A549 (cell line): ENCODE measurements at regions not wholly inside any gene's neighbourhood (a gene's known extent, or its start where the extent isn't known, plus 50 kb on each side); places are given as distances from the start of the nearest gene placed in this dataset.

Source experiments
- ATAC-seq, 2 experiments: fragments of 200-7000 bp in 1 of 2; fragments of >200 bp in 1 of 2; cut with Nextera tagmentation in 1 of 2; cut with Tn5 transposase in 1 of 2; 3 replicates each; pipeline versions ENCODE4 v1.8.0 to v1.9.1; 2018 to 2020; ENCODE audit warnings: mild to moderate bottlenecking in 1 of 2, moderate library complexity in 1 of 2
- CTCF ChIA-PET: fragments of 300-600 bp; sonication (Branson Sonifier 250); formaldehyde crosslinking; extraction: SDS; loops from one replicate; lab custom pipeline; 2021; ENCODE audit warnings: antibody characterized with exemption, inconsistent platforms; lab: Yijun Ruan, JAX
- POLR2A ChIA-PET: fragments of 350-600 bp; formaldehyde crosslinking; extraction: SDS; loops from one replicate; lab custom pipeline; 2021; ENCODE audit warnings: antibody characterized with exemption, inconsistent platforms; lab: Yijun Ruan, JAX
- DNase-seq, 2 experiments: peaks; one replicate each; pipeline versions ENCODE4 v3.0.0 to v3.0.0-alpha.2; 2011 to 2016; ENCODE audit warnings: low read depth in 1 of 2, low spot score in 1 of 2
- FAIRE-seq: peaks from 2 replicates; lab custom pipeline; 2011; peaks lifted over from hg19 to GRCh38; lab: Jason Lieb, UNC
- H3K27ac ChIP-seq, 2 experiments: fragments of >200 bp; sonication (Bioruptor Twin); formaldehyde crosslinking; 3 replicates each; pipeline ENCODE4 v1.5.1; 2016 to 2017
- H3K4me1 ChIP-seq: fragments of >200 bp; sonication (Bioruptor Twin); formaldehyde crosslinking; 3 replicates; pipeline ENCODE4 v1.6.1; 2016
- H3K4me2 ChIP-seq: fragments of >200 bp; sonication (Bioruptor Twin); formaldehyde crosslinking; 3 replicates; pipeline ENCODE4 v1.6.1; 2016
- H3K4me3 ChIP-seq: fragments of >200 bp; sonication (Bioruptor Twin); formaldehyde crosslinking; 3 replicates; pipeline ENCODE4 v1.5.1; 2016
- H3K9me3 ChIP-seq: fragments of >200 bp; sonication (Bioruptor Twin); formaldehyde crosslinking; 3 replicates; pipeline ENCODE4 v1.6.1; 2016
- ATOH8 ChIP-seq: fragments of 250-450 bp; sonication (Bioruptor Pico); IDR thresholded peaks from 2 replicates; pipeline ENCODE4 v1.5.0; 2020; ENCODE audit warnings: low read depth, mild to moderate bottlenecking, moderate library complexity
- BCL3 ChIP-seq: fragments of >200 bp; sonication (Bioruptor Twin); formaldehyde crosslinking; IDR thresholded peaks from 3 replicates; pipeline ENCODE4 v1.6.1; 2016
- ESRRA ChIP-seq: fragments of 150-350 bp; IDR thresholded peaks from 2 replicates; pipeline ENCODE4 v1.6.1; 2014; ENCODE audit warnings: mild to moderate bottlenecking, low read length, borderline replicate concordance
- FOSB ChIP-seq: fragments of 250-450 bp; sonication (Bioruptor Pico); IDR thresholded peaks from 2 replicates; pipeline ENCODE4 v1.5.0; 2020; ENCODE audit warnings: mild to moderate bottlenecking, moderate library complexity
- GATA3 ChIP-seq: IDR thresholded peaks from 2 replicates; pipeline ENCODE4 v1.6.1; 2012; ENCODE audit warnings: borderline replicate concordance
- HEYL ChIP-seq: fragments of 250-450 bp; sonication (Bioruptor Pico); IDR thresholded peaks from 2 replicates; pipeline ENCODE4 v1.8.0; 2021; ENCODE audit warnings: mild to moderate bottlenecking, moderate library complexity
- HOXB13 ChIP-seq: fragments of 250-450 bp; sonication (Bioruptor Pico); IDR thresholded peaks from 2 replicates; pipeline ENCODE4 v1.5.0; 2020; ENCODE audit warnings: low read depth, mild to moderate bottlenecking, moderate library complexity
- JUN ChIP-seq, 2 experiments: fragments of >200 bp; sonication (Bioruptor Twin); formaldehyde crosslinking; IDR thresholded peaks; 2 replicates in 1 of 2; 3 replicates in 1 of 2; pipeline ENCODE4 v1.6.1; 2016 to 2017
- JUNB ChIP-seq: fragments of >200 bp; sonication (Bioruptor Twin); formaldehyde crosslinking; IDR thresholded peaks from 2 replicates; pipeline ENCODE4 v1.6.1; 2016
- KDM1A ChIP-seq: fragments of 200-600 bp; sonication (generic); IDR thresholded peaks from 2 replicates; pipeline ENCODE4 v1.6.1; 2016; ENCODE audit warnings: low read depth, mild to moderate bottlenecking
- MAFK ChIP-seq: fragments of 450-650 bp; IDR thresholded peaks from 2 replicates; pipeline ENCODE4 v1.6.1; 2014; ENCODE audit not compliant: partially characterized antibody
- MAZ ChIP-seq: fragments of 150-350 bp; IDR thresholded peaks from 2 replicates; pipeline ENCODE4 v1.6.1; 2014; ENCODE audit warnings: antibody characterized with exemption, low read depth, low read length, borderline replicate concordance
- NFE2L2 ChIP-seq: fragments of 150-350 bp; conservative IDR thresholded peaks from 2 replicates; pipeline ENCODE4 v1.6.1; 2014; ENCODE audit warnings: low read length
- PHF8 ChIP-seq: fragments of 200-600 bp; sonication (generic); IDR thresholded peaks from 2 replicates; pipeline ENCODE4 v1.6.1; 2016; ENCODE audit warnings: low read depth, mild to moderate bottlenecking, antibody characterized with exemption, moderate library complexity, borderline replicate concordance
- RARB ChIP-seq: fragments of 250-450 bp; sonication (Bioruptor Pico); IDR thresholded peaks from 2 replicates; pipeline ENCODE4 v1.8.0; 2021; ENCODE audit warnings: mild to moderate bottlenecking, moderate library complexity
- RCOR1 ChIP-seq: fragments of 150-350 bp; IDR thresholded peaks from 2 replicates; pipeline ENCODE4 v1.6.1; 2014; ENCODE audit warnings: antibody characterized with exemption, low read length, low read depth
- RFX5 ChIP-seq: fragments of 450-650 bp; IDR thresholded peaks from 2 replicates; pipeline ENCODE4 v1.7.1; 2014; ENCODE audit warnings: antibody characterized with exemption, mild to moderate bottlenecking, moderate library complexity
- RNF2 ChIP-seq: fragments of 200-600 bp; sonication (generic); IDR thresholded peaks from 2 replicates; pipeline ENCODE4 v1.6.1; 2016; ENCODE audit warnings: low read depth, mild to moderate bottlenecking, antibody characterized with exemption, moderate library complexity, borderline replicate concordance
- SMC3 ChIP-seq: fragments of >200 bp; sonication (Bioruptor Twin); formaldehyde crosslinking; IDR thresholded peaks from 3 replicates; pipeline ENCODE4 v1.6.1; 2018; ENCODE audit warnings: inconsistent platforms
- TFCP2L1 ChIP-seq: fragments of 250-450 bp; sonication (Bioruptor Pico); IDR thresholded peaks from 2 replicates; pipeline ENCODE4 v1.5.0; 2021; ENCODE audit warnings: mild to moderate bottlenecking
- TP53 ChIP-seq: fragments of 250-450 bp; sonication (Bioruptor Pico); IDR thresholded peaks from 2 replicates; pipeline ENCODE4 v1.5.0; 2021; ENCODE audit warnings: mild to moderate bottlenecking, moderate library complexity
- ZNF302 ChIP-seq: fragments of 250-450 bp; sonication (Bioruptor Pico); IDR thresholded peaks from 2 replicates; pipeline ENCODE4 v1.9.0; 2021; ENCODE audit warnings: inconsistent platforms, mild to moderate bottlenecking, moderate library complexity
- ZSCAN20 ChIP-seq: fragments of 250-450 bp; sonication (Bioruptor Pico); IDR thresholded peaks from 2 replicates; pipeline ENCODE4 v1.8.0; 2022; ENCODE audit warnings: mild to moderate bottlenecking, moderate library complexity
- WGBS: methylation state at CpG from one replicate; pipeline ENCODE4 v1.1.6; 2017; ENCODE audit errors: missing lambda C conversion rate; 5-methylcytosine and 5-hydroxymethylcytosine counted together
- TF ChIP-seq, protein P1 (sequence below): IDR thresholded peaks from 2 replicates; pipeline ENCODE4 v1.6.1; 2012; ENCODE audit warnings: low read depth, borderline replicate concordance
- TF ChIP-seq, protein P2 (sequence below): IDR thresholded peaks from 2 replicates; pipeline ENCODE4 v1.6.1; 2012

DNA sequence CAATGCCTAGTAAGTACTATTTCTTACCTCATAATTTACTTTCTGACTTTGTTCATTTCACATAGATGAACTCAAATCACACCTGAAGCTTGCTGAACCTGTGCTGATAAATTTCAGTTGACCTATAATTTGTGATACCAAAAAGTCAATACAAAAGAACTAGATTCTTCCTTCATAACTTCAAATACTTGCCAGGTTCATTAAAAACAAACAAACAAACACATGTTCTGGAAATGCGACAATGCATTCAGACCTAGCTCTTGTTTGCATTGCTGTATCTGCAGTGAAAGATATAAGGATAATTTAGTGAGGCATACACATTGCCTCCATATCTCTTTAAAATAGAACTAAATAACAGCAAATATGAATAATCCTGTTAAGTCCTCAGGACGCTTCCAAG is 221.3 kb downstream of the GXYLT1 start:
- no peak for FAIRE-seq
- H3K4me3 ChIP-seq, result no peak overlapping the region
- ATAC-seq, result no peak
- TF ChIP-seq JUN (IDR thresholded peaks at IDR 0.05) (no peak), KDM1A (no peak), NFE2L2 (no peak), ATOH8 (CRISPR knock-in tag) (no peak), ZNF302 (CRISPR knock-in tag) (no peak)
- no peak for DNase-seq
- H3K4me2 ChIP-seq, result no peak overlapping the region
- H3K4me1 ChIP-seq, result no peaks in the 10 kb centered on the region
- CTCF ChIA-PET, result no interaction called here
- H3K9me3 ChIP-seq, result no peaks in the 10 kb centered on the region
- 57% methylated on average over 2 of the region's 2 CpGs for WGBS
- no peak overlapping the region for H3K27ac ChIP-seq
- POLR2A ChIA-PET, result no interaction called here

DNA sequence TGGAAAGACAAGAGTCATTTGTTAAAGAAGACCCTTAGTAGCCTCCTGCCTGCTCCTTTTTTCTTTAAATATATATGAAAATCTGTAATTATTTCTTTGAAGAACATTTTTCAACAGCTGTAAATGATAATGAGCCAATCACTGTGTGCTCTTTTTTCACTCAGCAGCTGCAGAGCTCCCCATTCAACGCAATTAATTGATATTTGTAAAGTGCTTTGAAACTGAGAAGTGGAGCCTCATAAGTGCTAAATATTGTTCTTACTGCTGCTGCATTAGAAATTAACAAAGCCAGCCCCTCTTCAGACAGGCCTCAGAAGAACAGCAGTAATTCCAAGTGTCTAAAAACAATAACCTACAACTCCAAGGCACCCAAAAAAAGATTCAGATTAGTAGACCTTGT is 224.3 kb downstream of the GXYLT1 start:
- H3K4me1 ChIP-seq, result no peaks in the 10 kb centered on the region
- H3K4me3 ChIP-seq, result no peak overlapping the region
- no peak for DNase-seq
- no peaks in the 10 kb centered on the region for H3K9me3 ChIP-seq
- ChIA-PET POLR2A (no interaction called here), CTCF (no interaction called here)
- TF ChIP-seq FOSB (CRISPR knock-in tag) (no peak), MAFK (no peak), ZSCAN20 (CRISPR knock-in tag) (no peak), GATA3 (no peak), RARB (CRISPR knock-in tag) (no peak)
- ATAC-seq, result no peak
- 75% methylated on average over 1 of the region's 1 CpG for WGBS
- no peak for FAIRE-seq
- no peak overlapping the region for H3K27ac ChIP-seq
- H3K4me2 ChIP-seq, result no peak overlapping the region

DNA sequence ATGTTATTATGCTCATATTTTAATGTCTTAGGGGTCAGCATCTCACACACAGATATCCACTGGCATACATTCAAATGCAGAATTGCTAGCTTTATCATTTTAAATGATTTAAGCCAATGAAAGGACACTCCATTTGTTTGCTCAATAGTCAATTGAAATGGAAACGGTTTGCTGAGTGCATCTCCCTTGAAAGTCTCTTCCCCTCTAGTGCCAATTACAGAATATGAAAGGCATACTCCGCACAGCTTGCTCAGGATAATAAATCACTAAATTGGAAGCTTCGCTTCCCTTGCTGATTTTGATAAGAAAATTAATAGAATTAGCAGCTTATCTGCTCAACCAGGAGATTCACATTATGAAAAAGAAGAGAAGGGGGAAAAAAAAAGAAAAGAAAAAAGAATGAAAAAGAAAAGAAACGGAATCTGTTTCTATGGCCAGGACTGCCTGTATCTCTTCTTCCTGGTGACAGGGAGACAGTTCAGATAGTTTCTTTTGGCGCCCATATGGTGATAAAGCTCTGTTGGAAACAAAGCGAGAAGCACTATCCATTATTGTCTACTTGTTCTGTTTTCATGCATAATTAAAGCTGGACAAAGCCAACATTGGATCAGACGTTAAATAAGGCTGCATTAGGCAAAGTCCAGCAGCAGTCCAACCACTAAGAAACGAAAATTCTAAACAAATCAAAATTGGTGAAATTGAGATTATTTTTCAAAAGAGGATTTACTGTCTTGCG is 225.0 kb downstream of the GXYLT1 start:
- ChIA-PET CTCF (no interaction called here), POLR2A (no interaction called here)
- Histone ChIP-seq H3K27ac (no peak overlapping the region), H3K4me3 (no peak overlapping the region), H3K9me3 (no peaks in the 10 kb centered on the region), H3K4me2 (no peak overlapping the region), H3K4me1 (no peaks in the 10 kb centered on the region)
- TF ChIP-seq TP53 (CRISPR knock-in tag), result no peak
- TF ChIP-seq MAZ, result no peak
- no peak for TF ChIP-seq TFCP2L1 (CRISPR knock-in tag)
- TF ChIP-seq RFX5, result no peak
- TF ChIP-seq ZSCAN20 (CRISPR knock-in tag), result no peak
- ATAC-seq, result no peak
- DNase-seq, result no peak
- WGBS, result 53% methylated on average over 9 of the region's 9 CpGs
- FAIRE-seq, result no peak

DNA sequence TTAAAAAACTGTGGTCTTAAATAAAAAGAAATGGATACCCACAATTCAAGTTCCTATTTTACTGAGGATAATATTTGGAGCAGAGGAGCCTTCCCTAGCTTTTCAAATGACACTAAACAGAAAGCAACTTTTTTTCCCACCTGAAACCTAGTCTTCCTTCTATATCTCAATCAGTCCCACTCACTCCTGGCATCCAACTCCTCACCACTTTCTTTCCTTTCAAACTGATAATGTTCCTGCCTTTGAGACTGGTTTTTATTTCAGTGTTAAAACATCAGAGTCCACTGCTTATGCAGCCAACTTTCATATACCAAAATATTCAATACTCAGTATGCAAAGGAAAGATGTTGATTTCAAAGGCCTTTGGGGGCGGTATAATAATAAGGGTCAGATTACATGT is 225.6 kb downstream of the GXYLT1 start:
- ATAC-seq, result no peak

More for the DNA sequence above, 225.6 kb downstream of the GXYLT1 start:
- POLR2A ChIA-PET, result no interaction called here
- Histone ChIP-seq H3K4me1 (no peaks in the 10 kb centered on the region), H3K27ac (no peak overlapping the region), H3K4me2 (no peak overlapping the region), H3K4me3 (no peak overlapping the region), H3K9me3 (no peaks in the 10 kb centered on the region)
- DNase-seq, result no peak
- 74% methylated on average over 1 of the region's 1 CpG for WGBS
- TF ChIP-seq RNF2 (no peak), HOXB13 (CRISPR knock-in tag) (no peak), HEYL (no peak), ATOH8 (CRISPR knock-in tag) (no peak), NFE2L2 (no peak), PHF8 (no peak), ESRRA (no peak), BCL3 (no peak), RCOR1 (no peak), MAFK (no peak), SMC3 (no peak), TFCP2L1 (CRISPR knock-in tag) (no peak), MAZ (no peak), GATA3 (no peak), JUNB (no peak)
- TF ChIP-seq, protein P1, sequence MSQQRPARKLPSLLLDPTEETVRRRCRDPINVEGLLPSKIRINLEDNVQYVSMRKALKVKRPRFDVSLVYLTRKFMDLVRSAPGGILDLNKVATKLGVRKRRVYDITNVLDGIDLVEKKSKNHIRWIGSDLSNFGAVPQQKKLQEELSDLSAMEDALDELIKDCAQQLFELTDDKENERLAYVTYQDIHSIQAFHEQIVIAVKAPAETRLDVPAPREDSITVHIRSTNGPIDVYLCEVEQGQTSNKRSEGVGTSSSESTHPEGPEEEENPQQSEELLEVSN, result no peak
- TF ChIP-seq, protein P2, sequence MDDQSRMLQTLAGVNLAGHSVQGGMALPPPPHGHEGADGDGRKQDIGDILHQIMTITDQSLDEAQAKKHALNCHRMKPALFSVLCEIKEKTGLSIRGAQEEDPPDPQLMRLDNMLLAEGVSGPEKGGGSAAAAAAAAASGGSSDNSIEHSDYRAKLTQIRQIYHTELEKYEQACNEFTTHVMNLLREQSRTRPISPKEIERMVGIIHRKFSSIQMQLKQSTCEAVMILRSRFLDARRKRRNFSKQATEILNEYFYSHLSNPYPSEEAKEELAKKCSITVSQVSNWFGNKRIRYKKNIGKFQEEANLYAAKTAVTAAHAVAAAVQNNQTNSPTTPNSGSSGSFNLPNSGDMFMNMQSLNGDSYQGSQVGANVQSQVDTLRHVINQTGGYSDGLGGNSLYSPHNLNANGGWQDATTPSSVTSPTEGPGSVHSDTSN, result no peak
- CTCF ChIA-PET, result no interaction called here
- no peak for FAIRE-seq
